T-helper 9 cell (primary cell): ENCODE measurements at regions not wholly inside any gene's neighbourhood (a gene's known extent, or its start where the extent isn't known, plus 50 kb on each side); places are given as distances from the start of the nearest gene placed in this dataset.

Source experiments
- DNase-seq: peaks from one replicate; pipeline ENCODE4 v3.0.0-alpha.2; 2020

GRCh38 chr4:155548173-155548572 lies 118.5 kb upstream of the GUCY1A1 start:
- DNase-seq, result no peak

DNA sequence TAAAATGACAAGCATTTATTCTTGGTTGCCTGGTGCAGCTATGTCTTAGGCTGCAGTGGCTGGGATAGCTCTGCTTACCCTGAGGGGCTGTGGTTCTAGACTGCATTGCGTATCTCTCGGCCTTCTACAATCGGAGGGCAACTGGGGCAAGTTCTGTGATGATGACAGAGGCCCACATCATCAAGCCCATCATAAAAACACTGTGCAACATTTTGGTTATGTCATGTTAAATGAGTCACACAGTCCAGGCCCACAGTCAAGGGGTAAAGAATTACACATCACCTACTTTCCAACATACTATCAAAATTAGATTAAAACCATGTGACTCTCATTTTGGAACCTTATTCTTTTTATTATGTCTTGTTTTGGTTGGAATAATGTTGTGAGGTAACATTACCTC lies 120.2 kb upstream of the GUCY1A1 start:
- no peak for DNase-seq

GRCh38 chr4:155545456-155545855 lies 121.2 kb upstream of the GUCY1A1 start:
- DNase-seq, result no peak

DNA sequence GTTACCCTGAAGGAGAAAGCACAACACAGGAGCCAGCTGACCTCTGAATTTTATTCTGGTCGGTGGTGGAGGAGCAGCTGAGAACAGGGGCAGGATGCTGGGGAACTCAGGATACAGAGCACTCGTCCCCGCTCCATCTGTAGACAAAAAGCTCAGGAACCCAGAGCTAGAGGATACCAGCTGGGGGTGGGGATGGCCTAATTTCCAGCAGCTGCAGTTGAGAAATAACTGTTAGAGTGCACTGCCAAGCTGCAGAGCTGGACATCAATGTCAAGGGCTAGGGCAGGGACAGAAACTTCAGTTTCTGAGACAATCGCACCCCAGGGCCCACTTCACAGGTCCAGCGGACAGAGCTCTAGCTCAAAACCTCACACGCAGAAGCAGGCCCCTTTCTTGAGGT lies 122.1 kb upstream of the GUCY1A1 start:
- no peak for DNase-seq

DNA sequence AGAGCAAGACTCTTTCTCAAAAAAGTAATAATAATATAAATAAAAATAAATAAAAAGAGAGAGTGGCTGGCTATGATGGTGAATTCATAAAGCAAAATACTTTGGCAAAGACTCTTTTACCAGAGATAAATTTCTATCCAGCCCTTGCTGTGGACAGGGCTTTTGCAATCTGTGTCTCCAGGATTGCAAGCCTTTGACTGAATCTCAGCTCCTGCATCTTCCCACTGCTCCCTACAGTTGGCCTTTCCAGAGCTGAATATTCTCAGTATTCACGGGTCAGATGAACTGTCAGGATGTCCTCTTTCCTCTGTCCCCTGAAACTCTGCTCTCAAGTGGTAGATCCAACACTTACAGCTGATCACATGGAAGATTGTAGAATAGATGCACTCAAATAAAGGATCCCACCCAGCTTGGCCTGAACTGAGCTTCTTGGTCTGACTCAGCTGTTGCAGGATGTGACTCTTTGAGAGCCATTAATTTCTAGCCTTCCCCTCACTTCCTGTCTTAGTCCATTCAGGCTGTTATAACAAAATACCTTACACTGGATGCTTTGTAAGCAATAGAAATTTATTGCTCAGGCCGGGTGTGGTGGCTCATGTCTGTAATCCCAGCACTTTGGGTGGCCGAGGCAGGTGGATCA lies 123.4 kb upstream of the GUCY1A1 start:
- DNase-seq, result no peak

- DNase-seq, result no peak
Measured at GRCh38 chr4:155542415-155542814, 124.2 kb upstream of the GUCY1A1 start.

DNA sequence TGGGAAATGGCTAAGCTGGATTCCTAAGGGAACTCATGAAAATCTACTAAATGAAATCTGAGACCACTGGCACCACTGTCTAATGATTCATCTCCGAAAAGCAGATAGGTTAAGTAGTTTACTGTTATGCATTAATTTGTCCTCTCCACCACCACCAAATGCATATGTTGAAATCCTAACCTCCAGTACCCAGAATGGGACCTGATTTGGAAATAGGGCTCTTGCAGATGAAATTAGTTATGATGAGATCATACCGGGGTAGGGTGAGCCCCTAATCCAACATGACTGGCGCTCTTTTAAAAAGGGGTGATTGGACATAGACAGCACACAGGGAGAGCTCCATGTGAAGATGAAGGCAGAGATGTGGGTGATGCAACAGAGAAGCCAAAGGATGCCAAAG lies 124.9 kb upstream of the GUCY1A1 start:
- DNase-seq, result no peak

- no peak for DNase-seq
Measured at GRCh38 chr4:155540698-155541097, 126.0 kb upstream of the GUCY1A1 start.

DNA sequence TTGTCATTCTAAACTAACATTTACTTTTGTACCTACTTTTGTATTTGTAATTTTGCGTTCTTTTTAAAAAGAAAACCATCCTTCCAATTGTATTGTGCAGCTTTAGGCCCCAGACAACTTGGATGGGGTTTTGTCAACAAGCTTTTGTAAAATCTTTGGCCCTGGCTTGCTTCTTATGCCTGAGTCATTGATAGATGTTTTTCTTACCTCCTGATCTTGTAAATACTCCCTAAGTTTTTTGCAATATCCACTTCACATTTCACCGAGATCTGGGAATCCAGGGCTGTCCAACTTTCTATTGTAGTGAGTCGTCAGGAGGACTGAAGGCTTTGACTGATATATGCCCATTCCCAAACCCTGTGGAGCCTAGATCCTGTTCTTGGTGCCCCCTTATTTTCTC lies 126.9 kb upstream of the GUCY1A1 start:
- no peak for DNase-seq

GRCh38 chr4:155535802-155536454 lies 130.7 kb upstream of the GUCY1A1 start:
- no peak for DNase-seq

- no peak for DNase-seq
Measured at GRCh38 chr4:155532373-155533085, 134.1 kb upstream of the GUCY1A1 start.

DNA sequence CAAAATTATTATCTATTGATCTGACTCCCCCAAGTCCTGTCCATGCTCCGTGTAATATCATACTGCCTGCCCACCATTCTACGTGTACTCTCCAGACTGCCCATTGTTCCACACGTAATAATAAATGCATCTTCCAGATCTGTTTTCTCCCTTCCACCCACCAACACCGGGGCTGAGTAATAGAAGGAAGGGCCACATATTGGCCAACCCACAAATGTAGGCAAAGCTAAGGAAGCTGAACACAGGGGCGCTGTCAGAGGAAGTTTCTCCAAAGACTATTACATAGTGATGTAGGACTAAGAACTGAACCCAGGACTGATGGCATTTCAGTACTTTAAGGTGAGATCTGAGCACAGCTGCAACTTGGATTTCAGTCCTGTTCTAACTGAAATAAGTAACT lies 135.8 kb upstream of the GUCY1A1 start:
- DNase-seq, result no peak

- DNase-seq, result no peak
Measured at GRCh38 chr4:155530290-155530689, 136.4 kb upstream of the GUCY1A1 start.

- no peak for DNase-seq
Measured at GRCh38 chr4:155529716-155530115, 136.9 kb upstream of the GUCY1A1 start.

GRCh38 chr4:155529272-155529671 lies 137.4 kb upstream of the GUCY1A1 start:
- DNase-seq, result no peak

DNA sequence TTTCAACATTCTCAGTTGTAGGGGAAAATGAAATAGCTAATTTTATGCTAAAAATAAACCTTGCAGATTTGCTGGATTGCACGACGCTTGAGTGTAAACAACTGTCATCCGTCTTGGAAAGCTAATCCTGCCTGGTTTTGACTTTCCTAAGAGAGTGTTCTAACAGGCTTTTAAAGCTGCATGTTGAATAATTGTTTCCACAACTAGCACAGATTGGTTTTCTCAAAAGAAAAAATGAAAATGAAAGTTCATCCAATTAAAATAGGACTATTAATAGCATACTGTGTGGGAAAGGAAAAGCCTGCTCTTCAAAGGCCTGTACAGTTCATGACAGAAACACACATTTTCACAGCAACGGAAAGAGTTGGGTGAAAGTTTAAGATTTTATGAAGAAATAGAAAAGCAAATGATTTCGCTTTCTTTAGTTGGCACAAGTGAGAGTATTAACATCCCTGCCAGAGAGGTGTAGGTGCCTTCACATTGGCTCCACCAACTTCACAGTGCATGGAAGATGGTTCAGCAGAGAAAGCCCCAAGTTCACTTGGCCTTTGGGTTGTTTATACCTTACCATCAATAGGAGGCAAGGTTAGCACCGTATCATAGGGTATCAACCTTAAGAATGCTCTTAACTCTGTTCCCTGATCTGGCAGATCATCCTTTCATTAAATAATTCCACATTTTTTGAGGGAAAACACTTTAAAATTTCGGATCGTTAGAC lies 140.0 kb upstream of the GUCY1A1 start:
- DNase-seq, result no peak

DNA sequence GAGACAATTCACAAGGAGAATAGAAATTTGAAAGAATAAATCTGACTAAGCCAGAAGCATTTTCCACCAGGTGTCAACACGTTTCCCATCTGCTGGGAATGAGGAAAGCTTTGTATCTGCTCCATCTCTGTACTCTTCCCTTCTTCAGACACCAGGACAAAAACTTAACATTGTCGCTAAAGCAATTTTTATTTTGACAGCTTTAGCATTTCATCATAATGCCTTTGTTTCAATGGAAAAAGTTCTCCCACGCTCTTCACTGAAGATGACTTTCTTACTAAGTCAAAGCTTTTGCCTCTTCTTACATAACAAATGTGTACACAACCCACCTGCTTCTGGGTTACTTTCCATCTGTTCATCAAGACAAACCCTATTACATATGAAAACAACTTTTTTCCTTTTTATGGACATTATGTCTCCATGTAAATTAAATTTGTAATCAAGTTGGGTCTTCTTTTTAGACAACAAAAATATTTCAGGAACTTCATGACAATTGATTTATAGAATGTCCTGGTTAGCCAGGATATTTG lies 141.7 kb upstream of the GUCY1A1 start:
- DNase-seq, result no peak

DNA sequence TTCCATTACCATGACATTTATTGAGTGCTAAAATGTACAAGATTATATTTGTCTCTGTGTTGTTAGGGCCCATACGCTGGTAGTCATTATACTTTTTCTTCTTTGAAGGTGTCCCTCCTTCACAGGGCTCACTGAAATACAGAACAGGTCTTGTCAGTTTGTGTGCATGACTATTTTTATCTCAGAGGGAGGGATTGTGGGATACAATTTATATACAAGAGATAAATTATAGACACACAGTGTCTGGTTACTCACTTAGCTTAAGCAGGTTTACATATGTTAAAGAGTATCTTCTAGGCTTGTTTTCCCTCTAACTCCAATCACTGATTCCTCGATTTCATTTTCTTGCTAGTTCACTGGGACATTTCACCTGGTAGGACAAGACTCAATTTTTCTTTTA lies 143.3 kb upstream of the GUCY1A1 start:
- DNase-seq, result no peak

GRCh38 chr4:155522201-155522600 lies 144.4 kb upstream of the GUCY1A1 start:
- DNase-seq, result no peak

GRCh38 chr4:155521382-155521781 lies 144.6 kb upstream of the MAP9 start:
- no peak for DNase-seq

GRCh38 chr4:155515444-155516075 lies 138.8 kb upstream of the MAP9 start:
- DNase-seq, result no peak

DNA sequence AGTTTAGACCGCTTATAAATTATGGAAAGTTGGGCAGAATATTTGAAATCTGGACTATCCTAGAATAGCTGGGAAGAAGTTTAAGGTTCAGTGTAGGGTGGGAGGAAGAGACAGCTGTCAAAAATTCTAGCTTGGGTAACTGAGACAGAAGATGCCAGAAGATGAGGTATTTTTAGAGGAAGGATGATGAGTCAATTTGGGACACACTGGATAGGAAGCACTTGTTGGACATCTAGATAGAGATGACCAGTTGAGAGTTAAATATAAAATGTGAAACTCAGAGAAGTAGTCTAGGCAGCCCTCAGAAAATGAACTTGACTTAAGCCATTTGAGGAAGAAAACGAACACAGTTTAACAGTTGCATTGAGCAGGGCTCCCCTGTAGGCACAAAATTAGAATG lies 137.9 kb upstream of the MAP9 start:
- no peak for DNase-seq

- no peak for DNase-seq
Measured at GRCh38 chr4:155512817-155513216, 136.1 kb upstream of the MAP9 start.
